H1 (cell line): ENCODE measurements at regions not wholly inside any gene's neighbourhood (a gene's known extent, or its start where the extent isn't known, plus 50 kb on each side); places are given as distances from the start of the nearest gene placed in this dataset.

Experiments
- EP300 ChIP-seq, 2 experiments: IDR thresholded peaks; 1 replicate in 1 of 2; 2 replicates in 1 of 2; pipeline ENCODE4 v1.6.1; 2011 to 2012; ENCODE audit warnings: low read depth in 2 of 2, low read length in 2 of 2, mild to moderate bottlenecking in 2 of 2, borderline replicate concordance in 1 of 2, inconsistent platforms in 1 of 2, moderate library complexity in 1 of 2
- PHF8 ChIP-seq: fragments of 200-600 bp; sonication (generic); conservative IDR thresholded peaks from 2 replicates; pipeline ENCODE4 v1.7.1; 2012; ENCODE audit warnings: low read depth, mild to moderate bottlenecking, inconsistent platforms, low read length, moderate library complexity
- RAD21 ChIP-seq, 2 experiments: IDR thresholded peaks in 1 of 2; conservative IDR thresholded peaks in 1 of 2; 2 replicates each; pipeline ENCODE4 v1.6.1; 2011; ENCODE audit warnings: low read depth in 2 of 2, low read length in 2 of 2, improper control_type of control experiment in 1 of 2, inconsistent platforms in 1 of 2, mild to moderate bottlenecking in 1 of 2, moderate library complexity in 1 of 2

DNA sequence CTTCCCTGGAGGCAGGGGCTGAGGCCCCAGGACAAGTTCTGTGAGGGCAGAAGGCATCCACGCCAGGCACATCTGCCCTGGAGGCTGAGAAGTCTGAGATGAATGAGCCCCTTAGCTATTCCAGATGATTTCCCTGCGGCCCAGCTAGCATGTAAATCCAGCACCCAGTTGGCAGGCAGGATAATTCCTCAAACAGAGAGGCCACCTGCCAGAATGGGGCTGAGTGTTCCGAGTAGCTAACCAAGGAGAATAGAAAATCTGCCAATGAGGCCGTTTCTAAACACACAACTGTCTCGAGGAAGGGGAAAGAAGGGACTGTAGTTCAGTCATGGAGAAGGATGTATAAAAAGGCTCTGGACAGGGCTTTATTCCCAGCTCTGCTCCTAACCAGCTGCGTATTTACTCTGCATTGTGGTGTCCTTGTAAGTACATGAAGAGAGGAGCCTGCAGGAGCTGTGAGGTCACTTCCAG lies 211.4 kb upstream of the CDYL start:
- no peak for TF ChIP-seq EP300 (IDR thresholded peaks at IDR 0.05; ENCODE audit: borderline replicate concordance in 1 of 2, low read depth in 2 of 2, low read length in 2 of 2)
- no peak for TF ChIP-seq RAD21 (IDR thresholded peaks at IDR 0.05 in 1 of 2, conservative IDR thresholded peaks at IDR 0.05 in 1 of 2; ENCODE audit: low read depth in 2 of 2, low read length in 2 of 2)
- no peak for TF ChIP-seq PHF8
